Activated CD4-positive, alpha-beta T cell treated with anti-CD3 and anti-CD28 coated beads for 24 hours (primary cell): ENCODE measurements at regions not wholly inside any gene's neighbourhood (a gene's known extent, or its start where the extent isn't known, plus 50 kb on each side); places are given as distances from the start of the nearest gene placed in this dataset.
"Not testable (repeated sequence)": the region's sequence is repeated elsewhere in the genome, so short reads cannot be mapped to it uniquely, and the experiment has no call there.

Experiments
- DNase-seq, 2 donors: peaks; one replicate each; pipeline ENCODE4 v3.0.0-alpha.2; 2020; ENCODE audit warnings: low read depth in 2 of 2

DNA sequence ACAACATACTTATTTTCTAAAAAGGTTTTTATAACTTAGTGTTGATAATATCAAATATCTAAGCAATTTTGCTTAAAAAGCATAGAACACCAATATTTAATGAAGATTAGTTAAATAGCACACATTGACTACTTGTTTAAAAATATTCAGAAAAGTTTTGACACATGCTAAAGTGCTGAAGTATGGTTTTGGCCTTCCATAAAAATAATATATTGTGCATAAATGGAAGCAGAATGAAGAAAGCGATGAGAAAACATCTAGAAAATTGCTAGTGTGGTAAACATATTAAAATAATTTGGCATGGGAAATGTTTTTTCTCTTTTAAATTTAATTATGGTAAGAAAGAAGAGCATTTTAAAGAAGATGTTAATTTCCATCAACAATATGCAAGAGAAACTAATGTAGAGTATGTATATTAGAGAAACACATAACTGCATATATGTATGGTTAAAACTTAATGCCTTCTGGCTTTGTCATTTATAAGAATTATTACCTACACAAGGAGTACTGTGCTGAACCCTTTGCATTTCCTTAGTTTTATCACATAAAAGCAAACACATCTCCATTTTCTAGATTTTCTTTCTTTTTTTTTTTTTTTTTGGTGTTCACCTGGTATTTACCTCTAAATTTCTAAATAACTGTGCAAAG is 921.0 kb upstream of the ADAMTS5 start:
- DNase-seq, result not testable (repeated sequence)

- no peak for DNase-seq
Observed at GRCh38 chr21:27885296-27885711, 918.4 kb upstream of the ADAMTS5 start.

GRCh38 chr21:27881331-27881730 is 914.4 kb upstream of the ADAMTS5 start:
- DNase-seq, result not testable (repeated sequence)

GRCh38 chr21:27872411-27872810 is 905.5 kb upstream of the ADAMTS5 start:
- DNase-seq, result not testable (repeated sequence)

- DNase-seq, result not testable (repeated sequence)
Observed at GRCh38 chr21:27870755-27871154, 903.9 kb upstream of the ADAMTS5 start.

- DNase-seq, result not testable (repeated sequence)
Observed at GRCh38 chr21:27860314-27860955, 893.5 kb upstream of the ADAMTS5 start.

DNA sequence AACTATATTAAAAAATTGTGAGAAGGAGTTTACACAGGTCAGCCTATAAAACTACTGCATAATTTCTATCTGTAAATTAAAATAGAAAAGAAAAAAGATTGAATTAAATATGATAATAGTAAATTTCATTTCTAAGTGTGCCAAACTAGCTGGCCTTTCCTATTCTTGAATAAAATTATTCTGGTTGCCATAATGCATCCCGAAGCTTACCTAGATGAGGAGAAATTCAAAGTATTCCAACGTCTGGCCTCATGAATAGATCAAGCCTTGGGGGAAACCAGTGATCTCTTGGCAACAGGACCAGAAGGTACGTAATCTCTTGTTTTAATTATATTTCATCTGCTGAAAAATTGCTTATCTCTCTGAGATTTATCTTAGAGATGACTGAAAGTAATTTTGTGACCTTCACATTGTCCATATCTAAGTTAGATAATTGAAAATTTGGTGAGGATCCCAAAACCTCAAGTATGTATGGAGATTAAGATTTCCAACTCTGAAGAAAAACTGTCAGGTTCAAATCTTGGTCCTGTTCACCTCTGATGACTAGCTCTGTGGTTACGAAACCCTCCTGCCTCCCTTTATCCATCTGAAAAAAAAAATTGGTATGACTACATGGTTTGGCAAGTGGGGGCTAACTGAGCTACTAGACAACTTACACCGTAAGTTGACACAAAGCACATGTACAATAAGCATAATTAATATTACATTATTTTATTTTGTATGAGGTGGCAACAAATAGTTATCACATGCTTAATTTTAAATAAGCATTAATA is 891.4 kb upstream of the ADAMTS5 start:
- DNase-seq, result not testable (repeated sequence)

GRCh38 chr21:27856988-27857387 is 890.1 kb upstream of the ADAMTS5 start:
- not testable (repeated sequence) for DNase-seq

DNA sequence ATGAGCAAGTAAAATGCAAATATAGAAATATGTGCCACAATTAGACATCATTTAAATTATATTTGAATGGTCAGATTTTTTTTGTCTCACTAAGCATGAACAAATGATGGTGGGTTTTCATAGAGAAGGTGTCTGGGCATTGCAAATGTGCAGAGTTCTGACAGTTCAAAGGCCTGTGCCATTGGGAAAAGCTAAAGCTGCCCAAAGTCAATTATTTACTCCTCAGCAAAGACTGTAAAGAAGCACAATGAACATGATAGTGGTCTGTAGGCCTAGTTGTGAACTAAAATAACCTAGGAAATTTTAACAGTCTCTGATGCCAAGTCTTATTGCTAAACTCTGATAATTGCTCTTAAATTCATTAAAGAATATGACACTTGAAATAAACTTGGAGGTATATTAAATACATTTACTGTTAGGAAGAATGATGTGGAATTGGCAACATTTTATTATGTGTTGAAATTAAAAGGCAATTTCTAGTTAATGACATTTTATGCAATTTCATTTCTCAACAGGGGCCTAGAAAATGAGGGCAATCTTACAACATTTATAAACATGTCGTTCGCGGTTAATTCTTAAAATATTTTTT is 874.3 kb upstream of the ADAMTS5 start:
- no peak for DNase-seq

- DNase-seq, result no peak
Observed at GRCh38 chr21:27840262-27840661, 873.4 kb upstream of the ADAMTS5 start.

- no peak for DNase-seq
Observed at GRCh38 chr21:27839512-27840115, 872.7 kb upstream of the ADAMTS5 start.

DNA sequence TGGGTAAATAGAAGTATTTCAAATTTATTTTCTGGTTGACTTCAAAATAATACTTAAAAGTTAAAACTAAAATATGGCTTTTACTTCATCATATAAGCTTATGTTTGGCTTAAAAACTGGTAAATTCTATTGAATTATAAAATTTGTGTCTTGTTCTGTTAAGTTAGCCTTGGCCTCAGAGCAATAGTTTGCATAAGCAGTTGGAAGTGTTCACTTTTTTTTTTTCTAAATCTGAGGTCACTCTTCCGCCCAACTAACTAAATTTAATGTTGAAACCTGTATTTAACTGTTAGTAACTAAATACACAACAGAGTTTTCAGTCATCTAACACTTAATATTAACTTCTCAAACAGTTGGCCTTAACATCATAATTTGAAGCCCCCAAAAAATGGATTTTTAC is 871.7 kb upstream of the ADAMTS5 start:
- DNase-seq, result no peak

DNA sequence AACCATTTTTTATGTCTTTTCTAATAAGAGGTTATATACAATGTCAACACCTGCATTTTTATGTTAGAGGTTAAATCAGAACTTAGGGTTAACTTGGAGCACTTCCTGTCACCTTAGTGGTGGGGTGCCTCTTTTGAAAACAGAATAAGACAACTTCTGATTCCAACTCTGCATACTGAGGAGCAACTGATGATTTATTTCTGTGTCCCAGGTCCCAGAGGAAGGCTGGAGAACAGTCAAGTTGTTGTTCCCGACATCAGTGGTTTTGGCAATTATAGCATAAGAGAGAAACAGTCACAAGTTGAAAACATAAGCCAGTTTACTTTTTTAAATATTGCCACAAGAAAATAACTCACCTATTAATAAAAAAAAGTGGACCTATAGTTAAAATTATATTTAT is 871.0 kb upstream of the ADAMTS5 start:
- DNase-seq, result no peak

- no peak for DNase-seq
Observed at GRCh38 chr21:27833298-27833697, 866.4 kb upstream of the ADAMTS5 start.

GRCh38 chr21:27831816-27832569 is 865.1 kb upstream of the ADAMTS5 start:
- DNase-seq, result no peak

- DNase-seq, result no peak
Observed at GRCh38 chr21:27831177-27831576, 864.3 kb upstream of the ADAMTS5 start.

GRCh38 chr21:27827972-27828371 is 861.1 kb upstream of the ADAMTS5 start:
- no peak for DNase-seq

DNA sequence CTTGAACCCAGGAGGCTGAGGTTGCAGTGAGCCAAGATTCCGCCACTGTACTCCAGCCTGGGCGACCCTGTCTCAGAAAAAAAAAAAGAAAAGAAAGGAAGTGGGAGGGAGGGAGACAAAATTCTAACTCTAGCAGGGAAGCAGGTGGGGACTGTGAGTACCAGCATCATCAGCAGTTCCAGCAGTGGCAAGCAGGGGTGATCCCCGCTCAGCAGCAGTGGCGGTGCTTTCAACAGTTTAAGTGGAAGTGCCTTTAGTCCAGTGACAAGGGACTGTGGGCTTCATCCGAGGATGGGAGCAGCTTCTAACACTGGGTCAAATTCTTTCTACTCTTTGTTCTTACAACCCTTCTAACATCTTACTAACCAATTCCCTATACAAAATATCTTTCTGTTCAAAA is 858.1 kb upstream of the ADAMTS5 start:
- no peak for DNase-seq

GRCh38 chr21:27823652-27824201 is 856.8 kb upstream of the ADAMTS5 start:
- no peak for DNase-seq

GRCh38 chr21:27820342-27820741 is 853.5 kb upstream of the ADAMTS5 start:
- no peak for DNase-seq

- no peak for DNase-seq
Observed at GRCh38 chr21:27819299-27819698, 852.4 kb upstream of the ADAMTS5 start.
